ENCODE measurements at regions not wholly inside any gene's neighbourhood (a gene's known extent, or its start where the extent isn't known, plus 50 kb on each side); places are given as distances from the start of the nearest gene placed in this dataset.

- Histone ChIP-seq H3K36me3 (no peaks in the 10 kb centered on the region), H3K4me3 (no peak overlapping the region), H3K4me1 (no peaks in the 10 kb centered on the region), H3K27me3 (no peaks in the 10 kb centered on the region), H3K27ac (no peak overlapping the region), H3K9me3 (no peaks in the 10 kb centered on the region)
- intact Hi-C loops (cut with DNase I; ENCODE audit: low total_unique reads) = no loop called here
- DNase-seq = no peak
- TF ChIP-seq POLR2A (IDR thresholded peaks at IDR 0.05) = no peak
- TF ChIP-seq EP300 (IDR thresholded peaks at IDR 0.05) = no peak
- no peak for TF ChIP-seq CTCF (IDR thresholded peaks at IDR 0.05)
- 87 to 97% (median 93%) methylated on average over 3 of the region's 3 CpGs for WGBS, 5 donors
Measured at GRCh38 chr3:8087951-8088350, 413.7 kb upstream of the LMCD1 start.

GRCh38 chr3:8094415-8094814 lies 407.2 kb upstream of the LMCD1 start:
- H3K36me3 ChIP-seq = no peaks in the 10 kb centered on the region
- DNase-seq = no peak
- 68 to 94% (median 73%) methylated on average over 2 of the region's 2 CpGs for WGBS, 5 donors
- TF ChIP-seq POLR2A (IDR thresholded peaks at IDR 0.05) (no peak), CTCF (IDR thresholded peaks at IDR 0.05) (no peak), POLR2AphosphoS5 (IDR thresholded peaks at IDR 0.05) (no peak), EP300 (IDR thresholded peaks at IDR 0.05) (no peak)
- H3K4me1 ChIP-seq = no peaks in the 10 kb centered on the region
- H3K27ac ChIP-seq = no peak overlapping the region
- intact Hi-C loops (cut with DNase I; ENCODE audit: low total_unique reads) = no loop called here
- no peaks in the 10 kb centered on the region for H3K9me3 ChIP-seq
- no peaks in the 10 kb centered on the region for H3K27me3 ChIP-seq
- H3K4me3 ChIP-seq = no peak overlapping the region

GRCh38 chr3:8095724-8096123 lies 405.9 kb upstream of the LMCD1 start:
- no peak for TF ChIP-seq POLR2AphosphoS5 (IDR thresholded peaks at IDR 0.05)
- no peak for TF ChIP-seq EP300 (IDR thresholded peaks at IDR 0.05)
- TF ChIP-seq CTCF (IDR thresholded peaks at IDR 0.05) = no peak
- no peak for TF ChIP-seq POLR2A (IDR thresholded peaks at IDR 0.05)
- 48 to 59% (median 53%) methylated on average over 5 of the region's 5 CpGs for WGBS, 5 donors
- Histone ChIP-seq H3K27ac (no peak overlapping the region), H3K4me3 (no peak overlapping the region), H3K4me1 (no peaks in the 10 kb centered on the region), H3K9me3 (no peaks in the 10 kb centered on the region), H3K36me3 (no peaks in the 10 kb centered on the region), H3K27me3 (no peaks in the 10 kb centered on the region)
- peak in 1 of 2 donors; percentile 18 for DNase-seq
- intact Hi-C loops (cut with DNase I; ENCODE audit: low total_unique reads) = no loop called here

GRCh38 chr3:8097690-8098089 lies 403.9 kb upstream of the LMCD1 start:
- Histone ChIP-seq H3K4me1 (no peaks in the 10 kb centered on the region), H3K9me3 (no peaks in the 10 kb centered on the region), H3K4me3 (no peak overlapping the region), H3K27me3 (no peaks in the 10 kb centered on the region), H3K27ac (no peak overlapping the region), H3K36me3 (no peaks in the 10 kb centered on the region)
- 89 to 95% (median 91%) methylated on average over 4 of the region's 4 CpGs for WGBS, 5 donors
- intact Hi-C loops (cut with DNase I; ENCODE audit: low total_unique reads) = no loop called here
- DNase-seq = no peak
- TF ChIP-seq EP300 (IDR thresholded peaks at IDR 0.05) (no peak), CTCF (IDR thresholded peaks at IDR 0.05) (no peak), POLR2AphosphoS5 (IDR thresholded peaks at IDR 0.05) (no peak), POLR2A (IDR thresholded peaks at IDR 0.05) (no peak)

All from stomach (tissue), 8 donors.